ENCODE measurements at regions not wholly inside any gene's neighbourhood (a gene's known extent, or its start where the extent isn't known, plus 50 kb on each side); places are given as distances from the start of the nearest gene placed in this dataset.

- no peak for DNase-seq (ENCODE audit: low read depth)
- no peak overlapping the region for H3K4me3 ChIP-seq (ENCODE audit: low read depth, low read length)
These were observed 126.2 kb upstream of the LGALSL start for GRCh38 chr2:64327510-64328414.

DNA sequence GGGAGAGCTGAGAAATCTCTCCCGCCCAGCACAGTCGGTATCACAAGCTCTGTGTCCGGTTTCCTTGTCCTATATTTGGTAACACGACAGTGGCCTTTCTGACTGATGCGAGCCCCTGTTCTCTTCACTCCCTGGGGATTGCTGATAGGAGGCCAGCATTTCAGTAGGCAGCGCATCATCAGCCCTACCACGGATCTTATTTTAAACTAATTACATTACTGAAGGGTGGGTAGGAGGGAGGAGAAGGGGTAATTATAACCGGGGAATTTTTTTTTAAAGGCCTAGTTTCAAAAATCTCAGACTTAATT is 125.6 kb upstream of the LGALSL start:
- no peak overlapping the region for H3K4me3 ChIP-seq (ENCODE audit: low read depth, low read length)
- DNase-seq (ENCODE audit: low read depth) = no peak

DNA sequence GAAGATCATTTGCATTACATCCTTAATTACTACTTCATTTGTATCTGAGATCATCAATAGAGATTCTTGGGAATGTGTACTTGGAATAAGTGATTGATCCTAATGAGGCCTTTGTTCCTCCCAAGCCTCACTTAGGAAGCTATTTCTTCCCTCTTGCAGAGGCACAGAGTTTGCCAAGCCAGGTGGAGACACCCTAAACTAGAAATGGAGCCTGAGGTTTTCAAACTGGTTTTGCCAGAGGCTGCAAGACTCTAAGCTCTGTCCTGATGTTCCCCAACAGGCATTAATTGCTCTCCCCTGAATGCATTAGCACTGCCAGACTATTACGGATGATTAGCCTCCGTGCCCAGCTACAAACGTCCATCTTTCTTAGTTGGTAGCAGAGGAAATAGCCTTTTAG is 125.2 kb upstream of the LGALSL start:
- H3K4me3 ChIP-seq (ENCODE audit: low read depth, low read length) = no peak overlapping the region
- DNase-seq (ENCODE audit: low read depth) = no peak

DNA sequence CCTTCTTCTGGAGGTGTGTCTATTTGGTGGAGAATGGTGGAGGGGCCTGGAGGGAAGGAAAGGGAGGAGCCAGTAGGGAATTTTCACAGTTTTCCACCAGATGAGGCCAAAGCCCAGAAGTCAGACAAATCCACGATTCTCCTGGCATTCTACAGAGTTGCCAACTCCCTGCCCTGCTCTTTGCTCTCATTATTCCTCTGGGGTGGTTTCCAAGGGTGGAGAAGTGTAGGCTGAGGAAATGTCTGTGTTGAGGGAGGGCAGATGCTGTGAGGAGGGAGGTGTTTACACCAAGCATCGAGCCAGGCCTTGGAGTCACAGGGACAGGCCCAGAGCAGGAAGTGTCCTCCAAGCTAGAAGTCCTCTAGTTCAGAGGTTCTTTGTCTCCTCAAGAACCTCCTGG is 124.1 kb upstream of the LGALSL start:
- H3K4me3 ChIP-seq (ENCODE audit: low read depth, low read length) = no peak overlapping the region
- no peak for DNase-seq (ENCODE audit: low read depth)

GRCh38 chr2:64330281-64331113 is 123.5 kb upstream of the LGALSL start:
- H3K4me3 ChIP-seq (ENCODE audit: low read depth, low read length) = peak overlapping the region; percentile 46
- peak; percentile 57 for DNase-seq (ENCODE audit: low read depth)

DNA sequence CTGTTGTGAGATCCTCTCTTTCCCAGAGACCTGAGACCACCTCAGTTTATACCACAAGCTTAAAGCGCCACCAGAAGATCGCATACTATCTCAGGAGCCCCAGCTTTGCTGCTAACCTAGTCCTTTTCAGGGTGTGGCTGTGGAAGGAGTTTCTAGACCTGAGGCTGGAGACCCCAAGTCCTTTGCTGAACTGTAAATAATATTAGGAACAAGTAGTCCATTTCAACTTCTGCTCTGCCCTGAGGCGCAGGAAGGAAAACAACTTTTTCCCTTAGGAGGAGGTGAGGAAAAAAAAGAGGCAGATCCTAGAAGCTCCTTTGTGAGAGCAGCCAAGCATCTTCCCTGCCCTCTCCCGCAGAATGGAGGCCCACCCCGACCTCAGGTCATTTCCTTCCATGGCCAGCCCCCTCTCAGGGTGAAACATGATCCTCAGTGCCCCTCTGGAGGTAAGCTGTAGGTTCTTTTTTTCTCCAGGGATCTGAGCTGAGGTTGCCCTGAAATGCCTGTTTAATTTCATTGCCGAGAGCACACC is 122.8 kb upstream of the LGALSL start:
- H3K4me3 ChIP-seq (ENCODE audit: low read depth, low read length) = no peak overlapping the region
- DNase-seq (ENCODE audit: low read depth) = no peak

DNA sequence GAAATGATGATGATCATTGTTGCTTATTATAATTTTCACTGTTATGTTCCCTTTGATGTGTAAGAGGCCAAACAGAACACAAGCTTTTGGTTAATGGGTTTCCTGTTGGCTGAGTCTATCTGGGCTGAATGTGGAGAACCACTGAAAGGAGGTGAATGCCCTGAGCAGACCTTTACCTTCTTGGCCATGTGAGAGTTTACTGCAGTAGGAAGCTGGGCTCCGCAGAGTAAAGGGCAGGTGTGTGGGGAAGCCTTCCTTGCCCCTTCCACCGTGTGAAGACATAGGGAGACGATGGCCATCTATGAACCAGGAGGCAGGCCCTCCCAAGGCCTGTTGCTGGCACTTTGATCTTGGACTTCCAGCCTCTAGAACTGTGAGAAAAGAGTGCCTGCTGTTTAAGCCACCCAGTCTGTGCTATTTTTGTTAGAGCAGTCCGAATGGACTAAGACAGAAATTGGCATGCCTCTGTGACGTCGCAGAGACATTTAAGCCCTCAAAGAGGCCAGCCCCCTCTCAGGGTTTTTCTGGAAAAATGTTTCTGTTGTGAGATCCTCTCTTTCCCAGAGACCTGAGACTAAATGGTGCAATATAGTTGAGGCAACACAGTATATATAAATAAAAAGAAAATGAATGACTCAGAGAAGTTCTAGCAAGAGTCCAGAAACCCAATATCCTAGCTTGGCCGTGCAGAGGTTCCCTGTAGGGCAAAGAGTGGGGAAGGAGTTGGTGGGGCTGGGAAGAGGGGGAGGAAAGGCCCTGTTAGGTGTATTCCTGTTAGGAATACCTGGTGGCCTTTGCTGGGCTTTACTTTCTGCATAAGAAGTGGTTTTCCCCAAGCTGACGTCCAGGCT is 121.9 kb upstream of the LGALSL start:
- no peak for DNase-seq (ENCODE audit: low read depth)
- no peak overlapping the region for H3K4me3 ChIP-seq (ENCODE audit: low read depth, low read length)

DNA sequence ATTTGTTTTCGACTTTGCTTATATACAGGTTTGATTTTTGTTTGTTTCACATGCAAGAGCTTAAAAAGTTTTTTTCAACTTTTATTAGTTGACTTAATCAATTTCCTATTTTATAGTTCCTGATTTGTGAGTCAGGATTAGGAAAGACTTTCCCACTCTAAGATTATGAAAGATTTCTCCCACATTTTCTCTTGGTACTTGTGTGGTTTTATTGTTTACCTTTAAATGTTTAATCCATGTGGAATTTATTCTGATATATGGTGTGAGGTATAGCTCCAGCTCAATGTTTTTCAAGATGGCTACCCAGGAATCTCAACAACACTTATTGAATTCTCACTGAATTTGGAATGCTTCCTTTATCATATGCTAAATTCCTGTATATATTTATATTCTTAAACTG is 117.8 kb upstream of the LGALSL start:
- DNase-seq (ENCODE audit: low read depth) = no peak
- H3K4me3 ChIP-seq (ENCODE audit: low read depth, low read length) = no peak overlapping the region

DNA sequence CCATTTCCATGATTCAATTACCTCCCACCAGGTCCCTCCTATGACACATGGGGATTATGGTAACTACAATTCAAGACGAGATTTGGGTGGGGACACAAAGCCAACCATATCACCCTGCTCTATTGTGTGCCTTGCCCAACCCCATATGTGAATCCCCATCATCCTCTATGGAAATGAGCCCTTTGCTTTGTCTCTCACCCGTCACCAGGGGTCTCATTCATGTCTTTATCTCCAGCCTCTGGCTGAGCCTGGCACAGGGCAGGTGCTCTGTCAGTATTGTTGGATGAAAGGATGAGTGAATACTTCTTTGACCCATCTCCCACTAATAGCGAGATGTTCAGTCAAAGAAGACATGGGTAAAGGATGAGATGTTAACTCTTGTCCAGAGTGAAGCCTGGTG is 116.6 kb upstream of the LGALSL start:
- DNase-seq (ENCODE audit: low read depth) = no peak
- H3K4me3 ChIP-seq (ENCODE audit: low read depth, low read length) = no peak overlapping the region

DNA sequence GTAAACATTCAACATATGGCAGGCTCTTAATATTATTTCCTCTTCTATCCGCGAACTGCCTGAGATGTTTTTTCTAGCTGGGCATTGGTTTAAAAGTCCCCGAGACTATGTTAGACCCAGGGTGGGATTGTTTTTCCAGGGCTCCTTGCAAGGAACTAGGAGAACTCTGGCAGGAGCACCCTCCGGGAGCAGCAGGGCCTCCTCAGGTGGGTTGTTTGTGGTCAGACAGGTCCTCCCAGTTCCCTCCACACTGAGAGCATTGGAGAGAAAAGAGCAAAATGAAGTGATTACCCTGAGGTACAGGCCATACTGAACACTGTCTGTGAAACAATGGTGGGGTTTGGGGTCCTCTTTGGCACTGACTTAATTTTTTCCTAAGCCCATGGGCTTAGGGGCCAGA is 115.9 kb upstream of the LGALSL start:
- DNase-seq (ENCODE audit: low read depth) = no peak
- no peak overlapping the region for H3K4me3 ChIP-seq (ENCODE audit: low read depth, low read length)

GRCh38 chr2:64338910-64339500 is 115.0 kb upstream of the LGALSL start:
- H3K4me3 ChIP-seq (ENCODE audit: low read depth, low read length) = no peak overlapping the region
- no peak for DNase-seq (ENCODE audit: low read depth)

- H3K4me3 ChIP-seq (ENCODE audit: low read depth, low read length) = no peak overlapping the region
- no peak for DNase-seq (ENCODE audit: low read depth)
These were observed 112.5 kb upstream of the LGALSL start for GRCh38 chr2:64341461-64341860.

DNA sequence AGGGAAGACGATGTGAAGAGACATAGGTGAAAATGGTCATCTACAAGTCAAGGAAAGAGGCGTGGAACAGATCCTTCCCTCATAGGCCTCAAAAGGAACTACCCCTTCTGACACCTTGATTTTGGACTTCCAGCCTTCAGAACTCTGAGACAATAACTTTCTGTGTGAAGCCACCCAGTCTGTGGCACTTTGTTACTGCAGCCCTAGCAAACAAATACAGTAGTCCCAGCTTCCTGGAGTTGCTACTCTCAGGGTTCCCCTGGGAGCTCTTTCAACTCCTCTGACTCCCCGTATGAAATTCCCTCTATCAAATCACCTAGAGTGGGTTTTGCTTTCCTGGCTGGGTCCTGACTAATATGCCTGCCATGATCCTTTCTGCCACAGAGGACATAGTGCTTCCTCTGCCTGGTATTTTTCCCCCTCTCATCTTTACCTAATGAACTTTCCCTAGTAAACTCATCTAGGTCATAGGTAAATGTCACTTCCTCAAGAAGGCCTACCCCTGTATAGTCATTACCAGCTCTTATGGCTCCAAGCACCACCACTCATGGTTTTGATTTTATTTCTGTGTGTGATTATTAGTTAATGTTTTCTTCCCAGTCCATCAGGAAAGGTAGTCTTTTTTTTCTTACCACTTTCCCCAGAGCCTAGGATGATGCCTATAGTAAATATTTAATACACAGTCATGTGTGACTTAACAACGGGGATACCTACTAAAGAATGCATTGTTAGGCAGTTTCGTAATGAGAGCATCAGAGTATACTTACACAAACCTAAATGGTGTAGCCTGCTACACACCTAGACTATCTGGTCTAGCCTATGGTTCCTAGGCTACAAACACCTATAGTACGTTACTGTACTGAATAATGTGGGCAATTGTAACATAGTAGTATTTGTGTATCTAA is 111.5 kb upstream of the LGALSL start:
- no peak overlapping the region for H3K4me3 ChIP-seq (ENCODE audit: low read depth, low read length)
- DNase-seq (ENCODE audit: low read depth) = no peak

DNA sequence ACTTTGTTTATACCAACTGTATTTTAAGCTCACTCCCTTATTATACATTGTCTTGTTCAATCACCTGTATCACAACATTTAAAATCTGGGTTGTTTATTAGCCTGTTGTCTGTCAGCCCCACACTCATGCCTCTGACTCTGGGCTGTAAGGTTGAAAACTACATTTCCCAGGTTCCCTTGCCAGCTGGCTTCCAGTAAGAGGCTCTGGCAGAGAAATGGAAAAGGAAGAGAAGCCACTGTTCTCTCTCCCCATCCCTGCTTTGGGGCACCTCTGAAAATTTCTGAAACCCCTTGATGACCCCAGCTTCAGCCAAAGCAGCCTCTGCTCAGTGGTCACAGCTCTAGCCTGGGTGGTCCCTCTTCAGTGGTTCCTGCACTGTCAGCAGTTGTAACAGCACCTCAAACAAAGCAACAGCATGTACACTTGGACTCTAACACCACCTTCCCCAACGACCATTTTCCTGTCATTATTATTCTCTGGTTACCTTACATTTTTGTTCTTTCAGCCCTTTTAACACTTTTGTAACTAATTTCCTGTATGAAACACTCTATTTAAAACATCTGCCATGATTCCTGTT is 108.9 kb upstream of the LGALSL start:
- DNase-seq (ENCODE audit: low read depth) = no peak

DNA sequence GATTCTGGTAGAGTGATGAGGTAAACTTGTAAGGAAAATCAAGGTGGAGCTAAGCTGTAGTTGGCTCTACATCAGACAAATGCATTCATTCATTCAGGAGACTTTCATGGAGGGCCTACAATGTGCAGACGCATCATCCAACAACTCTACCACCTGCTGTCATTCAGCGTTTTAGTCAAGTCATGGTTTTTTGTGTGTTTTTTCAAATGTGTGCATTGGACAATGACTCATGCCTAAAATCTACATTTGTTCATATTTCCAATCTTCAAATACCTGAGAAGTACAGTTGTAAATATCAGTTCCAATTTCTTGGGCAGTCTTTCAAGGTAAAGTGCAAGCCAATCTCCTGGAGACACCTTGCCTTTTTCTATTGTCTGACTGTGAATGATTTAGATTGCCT is 108.0 kb upstream of the LGALSL start:
- no peak overlapping the region for H3K4me3 ChIP-seq (ENCODE audit: low read depth, low read length)
- DNase-seq (ENCODE audit: low read depth) = no peak

More for the DNA sequence above, 108.9 kb upstream of the LGALSL start:
- H3K4me3 ChIP-seq (ENCODE audit: low read depth, low read length) = no peak overlapping the region

DNA sequence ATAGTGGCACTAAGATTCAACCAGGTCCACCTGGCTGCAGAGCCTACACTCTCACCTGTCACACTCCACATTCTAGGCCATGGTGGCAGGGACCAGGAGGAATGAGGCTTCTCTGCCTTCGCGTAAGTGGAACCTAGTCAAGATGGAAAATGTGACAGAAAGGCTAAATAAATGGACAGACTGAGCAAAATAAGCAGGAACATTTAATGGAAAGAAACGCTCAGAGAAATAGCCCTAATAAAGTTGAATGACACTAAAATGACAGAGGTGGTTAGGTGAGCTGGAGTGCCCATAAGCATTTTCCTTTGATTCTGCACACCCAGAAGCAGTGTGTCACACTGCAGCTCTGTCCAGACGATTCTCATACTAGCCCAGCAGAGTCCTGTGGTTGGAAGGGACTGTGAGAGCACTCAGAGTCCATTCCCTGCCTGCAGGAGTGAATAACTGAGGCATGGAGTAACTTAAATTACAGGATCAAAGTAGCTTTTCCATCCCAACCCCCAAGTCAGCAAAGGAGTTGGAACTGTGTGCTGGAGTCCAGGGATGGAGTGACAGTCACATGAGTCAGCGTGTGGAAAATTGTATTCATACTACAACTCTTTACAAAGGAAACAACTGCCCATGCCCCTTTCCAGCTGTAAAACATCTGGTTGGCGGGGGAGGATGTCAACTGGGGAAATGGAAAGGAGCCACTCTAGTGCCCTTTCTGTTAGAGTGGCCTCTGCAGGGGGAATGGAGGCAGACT is 105.4 kb upstream of the LGALSL start:
- no peak for DNase-seq (ENCODE audit: low read depth)
- no peak overlapping the region for H3K4me3 ChIP-seq (ENCODE audit: low read depth, low read length)

GRCh38 chr2:64349131-64349530 is 104.8 kb upstream of the LGALSL start:
- no peak for DNase-seq (ENCODE audit: low read depth)
- H3K4me3 ChIP-seq (ENCODE audit: low read depth, low read length) = no peak overlapping the region
